HepG2 (cell line): ENCODE measurements at regions not wholly inside any gene's neighbourhood (a gene's known extent, or its start where the extent isn't known, plus 50 kb on each side); places are given as distances from the start of the nearest gene placed in this dataset.

ENCODE experiments used
- ATAC-seq: fragments of 200-7000 bp; cut with Tn5 transposase; 3 replicates; pipeline ENCODE4 v1.9.1; 2020; ENCODE audit warnings: mild to moderate bottlenecking, moderate library complexity
- BruUV-seq: library from RNA; stranded (reverse); fragments of 400-500 nt; replicated peaks from 2 replicates; lab custom pipeline; 2021; lab: Mats Ljungman, UMichigan
- CTCF ChIA-PET: fragments of 300-600 bp; formaldehyde crosslinking; extraction: SDS; loops from one replicate; lab custom pipeline; 2021; ENCODE audit warnings: low total read pairs, inconsistent platforms, low intra/inter-chr PET ratio; lab: Yijun Ruan, JAX
- POLR2A ChIA-PET: fragments of 350-600 bp; sonication (Branson Sonifier 250); formaldehyde crosslinking; loops from one replicate; lab custom pipeline; 2020; ENCODE audit warnings: antibody characterized with exemption, inconsistent platforms; lab: Yijun Ruan, JAX
- DNase-seq: peaks from one replicate; pipeline ENCODE4 v3.0.0-alpha.2; 2015; ENCODE audit warnings: low spot score
- FAIRE-seq: peaks from 3 replicates; lab custom pipeline; 2011; peaks lifted over from hg19 to GRCh38; lab: Jason Lieb, UNC
- H2AFZ ChIP-seq: one replicate; pipeline ENCODE4 v1.6.1; 2011; ENCODE audit warnings: low read length, inconsistent platforms
- H3K27ac ChIP-seq: fragments of 300-600 bp; 3 replicates; pipeline ENCODE4 v1.8.0; 2011; ENCODE audit warnings: mixed run types, mild to moderate bottlenecking, mixed read lengths, low read length, inconsistent platforms; ENCODE audit not compliant: insufficient read depth; ENCODE audit errors: extremely low read length
- H3K27me3 ChIP-seq, 2 experiments: fragments of 200-600 bp in 1 of 2; 2 replicates in 1 of 2; 3 replicates in 1 of 2; pipeline versions ENCODE4 v1.6.0 to v1.8.0; 2011; ENCODE audit warnings: low read length in 2 of 2, mild to moderate bottlenecking in 2 of 2, moderate library complexity in 2 of 2, inconsistent platforms in 1 of 2; ENCODE audit not compliant: insufficient read depth in 2 of 2, control insufficient read depth in 1 of 2
- H3K36me3 ChIP-seq, 2 experiments: fragments of 200-600 bp in 1 of 2; replicated peaks in 1 of 2; 2 replicates in 1 of 2; 3 replicates in 1 of 2; pipeline versions ENCODE4 v1.5.1 to v1.8.0; 2011; ENCODE audit warnings: low read length in 2 of 2, inconsistent platforms in 1 of 2; ENCODE audit not compliant: insufficient read depth in 2 of 2, control insufficient read depth in 1 of 2
- H3K4me1 ChIP-seq: 2 replicates; pipeline ENCODE4 v1.5.1; 2012; ENCODE audit warnings: low read length, inconsistent platforms; ENCODE audit not compliant: insufficient read depth
- H3K4me2 ChIP-seq: 2 replicates; pipeline ENCODE4 v1.6.0; 2011; ENCODE audit warnings: low read depth, low read length, inconsistent platforms
- H3K4me3 ChIP-seq, 3 experiments: fragments of 200-600 bp in 1 of 3; sonication (generic), shearing (Covaris generic) in 1 of 3; replicated peaks in 1 of 3; 2 replicates each; pipeline ENCODE4 v1.5.1; 2011 to 2016; ENCODE audit warnings: low read length in 3 of 3, inconsistent platforms in 2 of 3, low read depth in 2 of 3, mild to moderate bottlenecking in 2 of 3, control low read depth in 1 of 3, mixed read lengths in 1 of 3; ENCODE audit not compliant: insufficient read depth in 1 of 3
- H3K79me2 ChIP-seq: one replicate; pipeline ENCODE4 v1.6.1; 2011; ENCODE audit warnings: low read length, inconsistent platforms; ENCODE audit not compliant: insufficient read depth
- H3K9ac ChIP-seq: 2 replicates; pipeline ENCODE4 v1.6.0; 2011; ENCODE audit warnings: mild to moderate bottlenecking, low read depth, low read length, inconsistent platforms; ENCODE audit not compliant: insufficient read depth
- H3K9me3 ChIP-seq: 2 replicates; pipeline ENCODE4 v1.5.1; 2012; ENCODE audit warnings: mild to moderate bottlenecking, low read length
- H4K20me1 ChIP-seq: 2 replicates; pipeline ENCODE4 v1.6.0; 2011; ENCODE audit warnings: inconsistent platforms, mild to moderate bottlenecking, low read length, moderate library complexity; ENCODE audit not compliant: insufficient read depth
- ATF1 ChIP-seq: IDR thresholded peaks from 2 replicates; pipeline ENCODE4 v1.6.1; 2016; ENCODE audit warnings: mild to moderate bottlenecking, control low read depth
- ATF7 ChIP-seq, 2 experiments: fragments of 450-650 bp in 1 of 2; sonication (generic) in 1 of 2; formaldehyde crosslinking in 1 of 2; IDR thresholded peaks; 2 replicates each; pipeline versions ENCODE4 v1.4.0 to v1.6.1; 2016 to 2020; ENCODE audit warnings: antibody characterized with exemption in 1 of 2, mild to moderate bottlenecking in 1 of 2, missing genetic modification reagents in 1 of 2
- CREB1 ChIP-seq, 2 experiments: fragments of 450-650 bp in 1 of 2; IDR thresholded peaks; 2 replicates each; pipeline ENCODE4 v1.6.1; 2016 to 2017; ENCODE audit warnings: control low read depth in 1 of 2, mild to moderate bottlenecking in 1 of 2, missing compliant biosample characterization in 1 of 2, missing genetic modification characterization in 1 of 2
- KLF12 ChIP-seq: sonication (generic); formaldehyde crosslinking; IDR thresholded peaks from 2 replicates; pipeline ENCODE4 v1.4.0; 2020; ENCODE audit warnings: missing genetic modification reagents, borderline replicate concordance
- MAFF ChIP-seq: IDR thresholded peaks from 2 replicates; pipeline ENCODE4 v1.6.1; 2011; ENCODE audit warnings: low read depth, low read length, improper control_type of control experiment
- MAFK ChIP-seq, 2 experiments: IDR thresholded peaks in 1 of 2; conservative IDR thresholded peaks in 1 of 2; 2 replicates each; pipeline ENCODE4 v1.6.1; 2011; ENCODE audit warnings: improper control_type of control experiment in 2 of 2, low read length in 2 of 2
- SP5 ChIP-seq: IDR thresholded peaks from 2 replicates; pipeline ENCODE4 v1.6.1; 2016; ENCODE audit warnings: low read depth, borderline replicate concordance
- ZNF17 ChIP-seq: sonication (generic); formaldehyde crosslinking; IDR thresholded peaks from 2 replicates; pipeline ENCODE4 v1.5.0; 2020; ENCODE audit warnings: mild to moderate bottlenecking, missing genetic modification reagents
- ZNF468 ChIP-seq: sonication (generic); formaldehyde crosslinking; IDR thresholded peaks from 2 replicates; pipeline ENCODE4 v1.8.0; 2022; ENCODE audit warnings: mild to moderate bottlenecking, moderate library complexity, missing genetic modification reagents
- ZNF670 ChIP-seq: sonication (generic); formaldehyde crosslinking; IDR thresholded peaks from 2 replicates; pipeline ENCODE4 v1.8.0; 2022; ENCODE audit warnings: mild to moderate bottlenecking, missing genetic modification reagents, borderline replicate concordance
- WGBS: methylation state at CpG from one replicate; pipeline ENCODE4 v1.1.6; 2017; ENCODE audit warnings: low lambda C conversion rate; 5-methylcytosine and 5-hydroxymethylcytosine counted together
- in situ Hi-C: cut with HindIII; loops from 2 replicates; pipeline ENCODE4 v1.10.0; 2017; ENCODE audit warnings: low pct_unique_long_range_greater_than_20kb; ENCODE audit not compliant: extremely low pct_ligation_motif_present
- intact Hi-C: fragments of 100-400 bp; cut with micrococcal nuclease; formaldehyde crosslinking; loops from one replicate; pipeline ENCODE4 v1.10.0; 2022; ENCODE audit not compliant: unreplicated experiment
- TF ChIP-seq, protein P1 (sequence below): fragments of 450-650 bp; IDR thresholded peaks from 2 replicates; pipeline ENCODE4 v1.6.1; 2016

DNA sequence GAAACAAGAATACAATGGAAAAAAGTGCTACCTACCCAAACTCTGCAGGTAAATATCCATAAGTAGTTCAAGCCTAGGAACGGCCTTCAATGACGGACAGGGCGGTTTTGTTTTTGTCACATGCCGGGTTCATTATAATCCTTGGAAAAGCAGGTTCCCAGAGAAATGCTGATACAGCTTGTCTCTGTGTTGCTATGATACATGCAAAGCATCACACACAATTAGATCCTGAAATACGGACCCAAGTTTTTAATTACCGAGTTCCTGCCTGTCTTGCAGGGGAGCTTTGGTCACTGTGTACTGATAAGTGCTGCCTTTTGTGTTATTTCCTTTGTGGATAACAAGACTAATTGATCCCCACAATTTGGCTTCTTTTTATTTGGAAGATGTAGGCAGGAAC lies 217.4 kb downstream of the HAPSTR1 start:
- Histone ChIP-seq H2AFZ (no peak overlapping the region), H3K9ac (no peak overlapping the region), H3K79me2 (no peaks in the 10 kb centered on the region), H3K9me3 (peaks cover 15% of the 10 kb centered on the region)
- no peak for ATAC-seq
- TF ChIP-seq MAFF (peak; percentile 43; the same call in 1 of the 2 replicates), ZNF670 (CRISPR knock-in tag) (no peak), SP5 (CRISPR knock-in tag) (no peak), KLF12 (CRISPR knock-in tag) (no peak), MAFK (conservative IDR thresholded peaks at IDR 0.05 in 1 of 2, IDR thresholded peaks at IDR 0.05 in 1 of 2; ENCODE audit: low read length in 2 of 2) (peak; percentile 60 to 71; a peak in 3 of 4 replicates)
- TF ChIP-seq, all 625 proteins: peak for 2
- POLR2A ChIA-PET, result no interaction called here
- Histone ChIP-seq H4K20me1 (no peaks in the 10 kb centered on the region), H3K36me3 (no peaks in the 10 kb centered on the region), H3K27me3 (no peaks in the 10 kb centered on the region; a peak in 1 of 5 replicates), H3K4me2 (no peak overlapping the region), H3K4me3 (no peak overlapping the region), H3K27ac (no peak overlapping the region), H3K4me1 (no peaks in the 10 kb centered on the region)
- no peak for FAIRE-seq
- intact Hi-C loops (loop anchor here (10.0 kb wide), 1 partner anchor 144 kb away; no protein-coding TSS in a partner anchor), in situ Hi-C loops (no loop called here)
- no TSS peak for BruUV-seq
- WGBS, result 55% methylated on average over 6 of the region's 6 CpGs
- CTCF ChIA-PET, result no interaction called here
- DNase-seq, result no peak

DNA sequence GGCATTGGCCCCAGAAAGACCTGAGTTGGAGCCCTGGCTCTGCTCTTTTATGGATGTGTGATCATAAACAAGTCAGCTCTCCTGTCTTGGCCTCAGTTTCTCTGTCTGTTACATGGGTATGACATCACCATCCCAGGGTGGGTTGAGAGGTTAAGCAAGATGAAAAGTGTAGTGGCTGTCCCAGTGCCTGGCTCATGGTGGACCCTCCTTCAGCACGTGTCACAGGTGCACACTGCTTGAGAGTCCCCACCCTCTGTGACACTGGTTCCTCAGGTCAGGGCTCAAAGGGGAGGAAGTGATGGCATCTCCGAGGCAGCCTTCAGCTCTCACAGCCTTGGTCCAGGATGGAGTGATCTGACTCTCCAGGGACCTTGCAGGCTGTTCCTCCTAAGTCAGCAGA lies 218.4 kb downstream of the HAPSTR1 start:
- CTCF ChIA-PET, result no interaction called here
- Histone ChIP-seq H3K4me1 (no peaks in the 10 kb centered on the region), H3K27me3 (no peaks in the 10 kb centered on the region; a peak in 1 of 5 replicates), H4K20me1 (no peaks in the 10 kb centered on the region), H3K79me2 (no peaks in the 10 kb centered on the region), H3K4me2 (no peak overlapping the region), H3K9me3 (peaks cover 25% of the 10 kb centered on the region), H2AFZ (no peak overlapping the region), H3K4me3 (no peak overlapping the region), H3K27ac (no peak overlapping the region), H3K9ac (no peak overlapping the region), H3K36me3 (no peaks in the 10 kb centered on the region)
- DNase-seq (no peak), FAIRE-seq (no peak), ATAC-seq (peak; percentile 24; the same call in 1 of the 3 replicates)
- BruUV-seq, result no TSS peak
- TF ChIP-seq, protein P1, sequence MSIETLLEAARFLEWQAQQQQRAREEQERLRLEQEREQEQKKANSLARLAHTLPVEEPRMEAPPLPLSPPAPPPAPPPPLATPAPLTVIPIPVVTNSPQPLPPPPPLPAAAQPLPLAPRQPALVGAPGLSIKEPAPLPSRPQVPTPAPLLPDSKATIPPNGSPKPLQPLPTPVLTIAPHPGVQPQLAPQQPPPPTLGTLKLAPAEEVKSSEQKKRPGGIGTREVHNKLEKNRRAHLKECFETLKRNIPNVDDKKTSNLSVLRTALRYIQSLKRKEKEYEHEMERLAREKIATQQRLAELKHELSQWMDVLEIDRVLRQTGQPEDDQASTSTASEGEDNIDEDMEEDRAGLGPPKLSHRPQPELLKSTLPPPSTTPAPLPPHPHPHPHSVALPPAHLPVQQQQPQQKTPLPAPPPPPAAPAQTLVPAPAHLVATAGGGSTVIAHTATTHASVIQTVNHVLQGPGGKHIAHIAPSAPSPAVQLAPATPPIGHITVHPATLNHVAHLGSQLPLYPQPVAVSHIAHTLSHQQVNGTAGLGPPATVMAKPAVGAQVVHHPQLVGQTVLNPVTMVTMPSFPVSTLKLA, result peak; percentile 76
- TF ChIP-seq CREB1 (IDR thresholded peaks at IDR 0.05), result peak; percentile 73
- TF ChIP-seq CREB1 (CRISPR knock-in tag; IDR thresholded peaks at IDR 0.05), result no peak
- no peak for TF ChIP-seq ATF1 (CRISPR knock-in tag)
- TF ChIP-seq ZNF468 (CRISPR knock-in tag), result 0 out of 2 replicates have a peak, but pooled peaks have one; percentile 31
- TF ChIP-seq ATF7 (IDR thresholded peaks at IDR 0.05), result peak; percentile 85
- TF ChIP-seq ATF7 (CRISPR knock-in tag; IDR thresholded peaks at IDR 0.05), result no peak
- no peak for TF ChIP-seq ZNF17 (CRISPR knock-in tag)
- in situ Hi-C loops, result no loop called here
- POLR2A ChIA-PET, result no interaction called here
- intact Hi-C loops, result loop anchor here (10.0 kb wide), 1 partner anchor 145 kb away; no protein-coding TSS in a partner anchor
- 29% methylated on average over 2 of the region's 2 CpGs for WGBS
